HepG2 (cell line): ENCODE measurements at regions not wholly inside any gene's neighbourhood (a gene's known extent, or its start where the extent isn't known, plus 50 kb on each side); places are given as distances from the start of the nearest gene placed in this dataset.

Source experiments
- CREB1 ChIP-seq, 2 experiments: fragments of 450-650 bp in 1 of 2; IDR thresholded peaks; 2 replicates each; pipeline ENCODE4 v1.6.1; 2016 to 2017; ENCODE audit warnings: control low read depth in 1 of 2, mild to moderate bottlenecking in 1 of 2, missing compliant biosample characterization in 1 of 2, missing genetic modification characterization in 1 of 2
- EED ChIP-seq: sonication (generic); formaldehyde crosslinking; IDR thresholded peaks from 2 replicates; pipeline ENCODE4 v1.5.0; 2020; ENCODE audit warnings: mild to moderate bottlenecking, missing genetic modification reagents
- FOSL2 ChIP-seq: sonication (generic); formaldehyde crosslinking; IDR thresholded peaks from 2 replicates; pipeline ENCODE4 v1.4.0; 2020; ENCODE audit warnings: missing genetic modification reagents
- HES4 ChIP-seq: sonication (generic); formaldehyde crosslinking; IDR thresholded peaks from 2 replicates; pipeline ENCODE4 v1.9.0; 2021; ENCODE audit warnings: mild to moderate bottlenecking, missing genetic modification reagents, borderline replicate concordance
- MXD3 ChIP-seq: IDR thresholded peaks from 2 replicates; pipeline ENCODE4 v1.6.1; 2016; ENCODE audit warnings: mild to moderate bottlenecking, missing biosample characterization, missing genetic modification reagents
- NFIC ChIP-seq: IDR thresholded peaks from 2 replicates; pipeline ENCODE4 v1.6.1; 2012; ENCODE audit warnings: mild to moderate bottlenecking, low read length, inconsistent platforms
- NFKBIZ ChIP-seq: IDR thresholded peaks from 2 replicates; pipeline ENCODE4 v1.6.1; 2018; ENCODE audit warnings: missing genetic modification reagents, missing compliant biosample characterization
- NFYB ChIP-seq: sonication (generic); formaldehyde crosslinking; IDR thresholded peaks from 2 replicates; pipeline ENCODE4 v1.4.0; 2020; ENCODE audit warnings: missing genetic modification reagents
- RAD51 ChIP-seq: fragments of 450-650 bp; IDR thresholded peaks from 2 replicates; pipeline ENCODE4 v1.6.1; 2016; ENCODE audit warnings: borderline replicate concordance
- TSC22D2 ChIP-seq: sonication (generic); formaldehyde crosslinking; IDR thresholded peaks from 2 replicates; pipeline ENCODE4 v1.5.1; 2020; ENCODE audit warnings: missing genetic modification reagents, mild to moderate bottlenecking, borderline replicate concordance
- ZBTB44 ChIP-seq: sonication (generic); formaldehyde crosslinking; IDR thresholded peaks from 2 replicates; pipeline ENCODE4 v1.4.0; 2020; ENCODE audit warnings: missing genetic modification reagents
- ZBTB8A ChIP-seq: sonication (generic); formaldehyde crosslinking; IDR thresholded peaks from 2 replicates; pipeline ENCODE4 v1.4.0; 2020; ENCODE audit warnings: mild to moderate bottlenecking, low read depth, missing genetic modification reagents, borderline replicate concordance
- ZFX ChIP-seq: sonication (generic); formaldehyde crosslinking; IDR thresholded peaks from 2 replicates; pipeline ENCODE4 v1.4.0; 2020; ENCODE audit warnings: mild to moderate bottlenecking, low read depth, missing genetic modification reagents, moderate library complexity
- ZNF260 ChIP-seq: sonication (generic); formaldehyde crosslinking; IDR thresholded peaks from 2 replicates; pipeline ENCODE4 v1.4.0; 2020; ENCODE audit warnings: missing genetic modification reagents, low read depth, mild to moderate bottlenecking, borderline replicate concordance
- ZNF275 ChIP-seq: sonication (generic); formaldehyde crosslinking; IDR thresholded peaks from 2 replicates; pipeline ENCODE4 v1.8.0; 2022; ENCODE audit warnings: missing genetic modification reagents, mild to moderate bottlenecking, inconsistent platforms, borderline replicate concordance
- ZNF3 ChIP-seq: IDR thresholded peaks from 2 replicates; pipeline ENCODE4 v1.7.0; 2017; ENCODE audit warnings: inconsistent platforms
- ZNF30 ChIP-seq: sonication (generic); formaldehyde crosslinking; IDR thresholded peaks from 2 replicates; pipeline ENCODE4 v1.5.0; 2020; ENCODE audit warnings: mild to moderate bottlenecking, missing genetic modification reagents
- ZNF337 ChIP-seq: sonication (generic); formaldehyde crosslinking; IDR thresholded peaks from 2 replicates; pipeline ENCODE4 v1.5.1; 2020; ENCODE audit warnings: missing genetic modification reagents, low read depth, mild to moderate bottlenecking, borderline replicate concordance
- ZNF343 ChIP-seq: sonication (generic); formaldehyde crosslinking; IDR thresholded peaks from 2 replicates; pipeline ENCODE4 v1.4.0; 2020; ENCODE audit warnings: mild to moderate bottlenecking, missing genetic modification reagents
- ZNF510 ChIP-seq: sonication (generic); formaldehyde crosslinking; IDR thresholded peaks from 2 replicates; pipeline ENCODE4 v1.4.0; 2020; ENCODE audit warnings: low read depth, mild to moderate bottlenecking, missing genetic modification reagents
- ZNF513 ChIP-seq: sonication (generic); formaldehyde crosslinking; conservative IDR thresholded peaks from 2 replicates; pipeline ENCODE4 v1.5.0; 2020; ENCODE audit warnings: missing genetic modification reagents
- ZNF572 ChIP-seq: sonication (generic); formaldehyde crosslinking; IDR thresholded peaks from 2 replicates; pipeline ENCODE4 v1.5.1; 2020; ENCODE audit warnings: mild to moderate bottlenecking, missing genetic modification reagents
- ZNF746 ChIP-seq: sonication (generic); formaldehyde crosslinking; IDR thresholded peaks from 2 replicates; pipeline ENCODE4 v1.8.0; 2022; ENCODE audit warnings: mild to moderate bottlenecking, missing genetic modification reagents
- TF ChIP-seq, protein P1 (sequence below): fragments of 450-650 bp; IDR thresholded peaks from 2 replicates; pipeline ENCODE4 v1.6.1; 2017

GRCh38 chr6:4018171-4018923, 60.6 kb downstream of the FAM217A start (continued):
- TF ChIP-seq MXD3 (CRISPR knock-in tag) (peak; percentile 98), ZNF260 (CRISPR knock-in tag) (no peak), ZNF513 (CRISPR knock-in tag) (no peak; the same call in 1 of the 2 replicates), ZFX (CRISPR knock-in tag) (peak; percentile 100), ZNF572 (CRISPR knock-in tag) (peak; percentile 98), ZNF343 (CRISPR knock-in tag) (peak; percentile 96), ZNF275 (CRISPR knock-in tag) (peak; percentile 87; the same call in 1 of the 2 replicates), EED (CRISPR knock-in tag) (peak; percentile 98; the same call in 1 of the 2 replicates), ZNF30 (CRISPR knock-in tag) (peak; percentile 98), ZNF337 (CRISPR knock-in tag) (peak; percentile 91; the same call in 1 of the 2 replicates), ZBTB8A (CRISPR knock-in tag) (0 out of 2 replicates have a peak, but pooled peaks have one; percentile 51), HES4 (CRISPR knock-in tag) (peak; percentile 86; the same call in 1 of the 2 replicates), ZBTB44 (CRISPR knock-in tag) (peak; percentile 79; the same call in 1 of the 2 replicates), NFKBIZ (CRISPR knock-in tag) (peak; percentile 86; the same call in 1 of the 2 replicates), NFIC (no peak), CREB1 (IDR thresholded peaks at IDR 0.05) (peak; percentile 63), CREB1 (CRISPR knock-in tag; IDR thresholded peaks at IDR 0.05) (peak; percentile 70), ZNF510 (CRISPR knock-in tag) (peak; percentile 97; the same call in 1 of the 2 replicates), FOSL2 (0 out of 2 replicates have a peak, but pooled peaks have one; percentile 48), NFYB (peak; percentile 45; the same call in 1 of the 2 replicates), TSC22D2 (CRISPR knock-in tag) (peak; percentile 58; the same call in 1 of the 2 replicates), RAD51 (no peak), ZNF746 (CRISPR knock-in tag) (peak; percentile 93), ZNF3 (CRISPR knock-in tag) (no peak)
- TF ChIP-seq, protein P1, sequence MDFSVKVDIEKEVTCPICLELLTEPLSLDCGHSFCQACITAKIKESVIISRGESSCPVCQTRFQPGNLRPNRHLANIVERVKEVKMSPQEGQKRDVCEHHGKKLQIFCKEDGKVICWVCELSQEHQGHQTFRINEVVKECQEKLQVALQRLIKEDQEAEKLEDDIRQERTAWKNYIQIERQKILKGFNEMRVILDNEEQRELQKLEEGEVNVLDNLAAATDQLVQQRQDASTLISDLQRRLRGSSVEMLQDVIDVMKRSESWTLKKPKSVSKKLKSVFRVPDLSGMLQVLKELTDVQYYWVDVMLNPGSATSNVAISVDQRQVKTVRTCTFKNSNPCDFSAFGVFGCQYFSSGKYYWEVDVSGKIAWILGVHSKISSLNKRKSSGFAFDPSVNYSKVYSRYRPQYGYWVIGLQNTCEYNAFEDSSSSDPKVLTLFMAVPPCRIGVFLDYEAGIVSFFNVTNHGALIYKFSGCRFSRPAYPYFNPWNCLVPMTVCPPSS: no peak
